Astrocyte (in vitro differentiated cells and primary cell): ENCODE measurements at regions not wholly inside any gene's neighbourhood (a gene's known extent, or its start where the extent isn't known, plus 50 kb on each side); places are given as distances from the start of the nearest gene placed in this dataset.

Experiments
- DNase-seq: peaks from one replicate; pipeline ENCODE4 v3.0.0-alpha.2; 2010; ENCODE audit warnings: low read depth
- FAIRE-seq: peaks from 2 replicates; lab custom pipeline; 2011; peaks lifted over from hg19 to GRCh38; lab: Jason Lieb, UNC
- H2AFZ ChIP-seq: 2 replicates; pipeline ENCODE4 v1.6.0; 2012; ENCODE audit warnings: low read depth, low read length, inconsistent platforms
- H3K27ac ChIP-seq: 2 replicates; pipeline ENCODE4 v1.5.1; 2011; ENCODE audit warnings: low read depth, low read length, inconsistent platforms
- H3K27me3 ChIP-seq: 2 replicates; pipeline ENCODE4 v1.6.0; 2011; ENCODE audit warnings: low read length, inconsistent platforms; ENCODE audit not compliant: insufficient read depth
- H3K36me3 ChIP-seq: 2 replicates; pipeline ENCODE4 v1.5.1; 2011; ENCODE audit warnings: low read length, inconsistent platforms; ENCODE audit not compliant: insufficient read depth
- H3K4me1 ChIP-seq: 2 replicates; pipeline ENCODE4 v1.5.1; 2011; ENCODE audit warnings: low read length, inconsistent platforms; ENCODE audit not compliant: insufficient read depth
- H3K4me2 ChIP-seq: 2 replicates; pipeline ENCODE4 v1.6.0; 2012; ENCODE audit warnings: low read length, inconsistent platforms
- H3K4me3 ChIP-seq: 2 replicates; pipeline ENCODE4 v1.5.1; 2011; ENCODE audit warnings: low read depth, mild to moderate bottlenecking, low read length, inconsistent platforms; ENCODE audit not compliant: insufficient read depth
- H3K79me2 ChIP-seq: 2 replicates; pipeline ENCODE4 v1.6.0; 2012; ENCODE audit warnings: mild to moderate bottlenecking, low read length, inconsistent platforms; ENCODE audit not compliant: insufficient read depth
- H3K9ac ChIP-seq: 2 replicates; pipeline ENCODE4 v1.6.0; 2012; ENCODE audit warnings: mild to moderate bottlenecking, low read length, inconsistent platforms
- H3K9me3 ChIP-seq: 2 replicates; pipeline ENCODE4 v1.5.1; 2012; ENCODE audit warnings: low read depth, mild to moderate bottlenecking, low read length, inconsistent platforms; ENCODE audit not compliant: insufficient read depth
- H4K20me1 ChIP-seq: 2 replicates; pipeline ENCODE4 v1.6.0; 2012; ENCODE audit warnings: low read length, inconsistent platforms; ENCODE audit not compliant: insufficient read depth
- H3K27ac Mint-ChIP-seq: one replicate; pipeline ENCODE4 v1.8.0; 2021; ENCODE audit warnings: mild to moderate bottlenecking, mixed read lengths; ENCODE audit not compliant: unreplicated experiment
- H3K27me3 Mint-ChIP-seq: one replicate; pipeline ENCODE4 v1.8.0; 2021; ENCODE audit warnings: low read depth, mixed read lengths; ENCODE audit not compliant: unreplicated experiment
- H3K36me3 Mint-ChIP-seq: one replicate; pipeline ENCODE4 v1.8.0; 2021; ENCODE audit warnings: low read depth, mixed read lengths; ENCODE audit not compliant: unreplicated experiment
- H3K4me1 Mint-ChIP-seq: one replicate; pipeline ENCODE4 v1.8.0; 2021; ENCODE audit warnings: low read depth, mixed read lengths; ENCODE audit not compliant: unreplicated experiment
- H3K4me3 Mint-ChIP-seq: one replicate; pipeline ENCODE4 v1.8.0; 2021; ENCODE audit warnings: mild to moderate bottlenecking, moderate library complexity, mixed read lengths; ENCODE audit not compliant: unreplicated experiment
- H3K9me3 Mint-ChIP-seq: one replicate; pipeline ENCODE4 v1.8.0; 2021; ENCODE audit warnings: mild to moderate bottlenecking, mixed read lengths; ENCODE audit not compliant: unreplicated experiment
- CTCF ChIP-seq: IDR thresholded peaks from 2 replicates; pipeline ENCODE4 v1.5.1; 2011; ENCODE audit warnings: low read depth, mild to moderate bottlenecking, inconsistent platforms, low read length, moderate library complexity; ENCODE audit not compliant: insufficient read depth
- EZH2 ChIP-seq: IDR thresholded peaks from 2 replicates; pipeline ENCODE4 v1.6.1; 2012; ENCODE audit warnings: mild to moderate bottlenecking, low read length, inconsistent platforms; ENCODE audit not compliant: insufficient read depth

- no peak overlapping the region for H3K9ac ChIP-seq
- H3K4me3 Mint-ChIP-seq, result no peak overlapping the region
- no peaks in the 10 kb centered on the region for H3K27me3 Mint-ChIP-seq
- H3K79me2 ChIP-seq, result no peaks in the 10 kb centered on the region
- no peak overlapping the region for H3K4me3 ChIP-seq
- H3K9me3 Mint-ChIP-seq, result peaks cover 12% of the 10 kb centered on the region
- no peak overlapping the region for H2AFZ ChIP-seq
- H3K4me1 Mint-ChIP-seq, result no peaks in the 10 kb centered on the region
- H3K27ac Mint-ChIP-seq, result no peak overlapping the region
- FAIRE-seq (no peak), DNase-seq (no peak)
- no peak overlapping the region for H3K4me2 ChIP-seq
- TF ChIP-seq EZH2, result no peak
- no peak for TF ChIP-seq CTCF
- no peaks in the 10 kb centered on the region for H4K20me1 ChIP-seq
- no peaks in the 10 kb centered on the region for H3K36me3 ChIP-seq
- H3K36me3 Mint-ChIP-seq, result no peaks in the 10 kb centered on the region
- no peaks in the 10 kb centered on the region for H3K9me3 ChIP-seq
- no peaks in the 10 kb centered on the region for H3K27me3 ChIP-seq
- no peaks in the 10 kb centered on the region for H3K4me1 ChIP-seq
- H3K27ac ChIP-seq, result no peak overlapping the region
Observed at GRCh38 chr18:51933903-51934302, 406.1 kb upstream of the DCC start.

GRCh38 chr18:51936115-51936514, 403.9 kb upstream of the DCC start:
- no peaks in the 10 kb centered on the region for H3K79me2 ChIP-seq
- H3K4me3 ChIP-seq, result no peak overlapping the region
- TF ChIP-seq EZH2 (no peak), CTCF (no peak)
- H3K4me3 Mint-ChIP-seq, result no peak overlapping the region
- no peaks in the 10 kb centered on the region for H3K4me1 ChIP-seq
- peaks cover 3% of the 10 kb centered on the region for H3K9me3 ChIP-seq
- H2AFZ ChIP-seq, result no peak overlapping the region
- FAIRE-seq (no peak), DNase-seq (no peak)
- H4K20me1 ChIP-seq, result no peaks in the 10 kb centered on the region
- no peak overlapping the region for H3K9ac ChIP-seq
- H3K27me3 ChIP-seq, result no peaks in the 10 kb centered on the region
- H3K27me3 Mint-ChIP-seq, result no peaks in the 10 kb centered on the region
- H3K9me3 Mint-ChIP-seq, result no peaks in the 10 kb centered on the region
- H3K36me3 ChIP-seq, result no peaks in the 10 kb centered on the region
- H3K4me1 Mint-ChIP-seq, result no peaks in the 10 kb centered on the region
- no peak overlapping the region for H3K27ac Mint-ChIP-seq
- no peak overlapping the region for H3K27ac ChIP-seq
- H3K36me3 Mint-ChIP-seq, result no peaks in the 10 kb centered on the region
- no peak overlapping the region for H3K4me2 ChIP-seq

- DNase-seq, result no peak
- no peak overlapping the region for H3K4me3 Mint-ChIP-seq
- no peaks in the 10 kb centered on the region for H3K79me2 ChIP-seq
- H3K9me3 ChIP-seq, result peaks cover 3% of the 10 kb centered on the region
- no peak overlapping the region for H3K27ac Mint-ChIP-seq
- TF ChIP-seq CTCF (no peak), EZH2 (no peak)
- H3K27ac ChIP-seq, result no peak overlapping the region
- H3K4me1 ChIP-seq, result no peaks in the 10 kb centered on the region
- H2AFZ ChIP-seq, result no peak overlapping the region
- H3K27me3 ChIP-seq, result no peaks in the 10 kb centered on the region
- no peaks in the 10 kb centered on the region for H4K20me1 ChIP-seq
- H3K9me3 Mint-ChIP-seq, result no peaks in the 10 kb centered on the region
- H3K4me3 ChIP-seq, result no peak overlapping the region
- H3K27me3 Mint-ChIP-seq, result no peaks in the 10 kb centered on the region
- no peak overlapping the region for H3K9ac ChIP-seq
- H3K36me3 ChIP-seq, result no peaks in the 10 kb centered on the region
- no peak overlapping the region for H3K4me2 ChIP-seq
- FAIRE-seq, result no peak
- H3K36me3 Mint-ChIP-seq, result no peaks in the 10 kb centered on the region
- peaks cover 4% of the 10 kb centered on the region for H3K4me1 Mint-ChIP-seq
Observed at GRCh38 chr18:51941999-51942398, 398.0 kb upstream of the DCC start.
